ENCODE measurements at regions not wholly inside any gene's neighbourhood (a gene's known extent, or its start where the extent isn't known, plus 50 kb on each side); places are given as distances from the start of the nearest gene placed in this dataset.

- TF ChIP-seq CTCF (IDR thresholded peaks at IDR 0.05) (no peak), POLR2A (IDR thresholded peaks at IDR 0.05) (no peak)
Measured at GRCh38 chr17:43312011-43312410, 78.2 kb upstream of the RNU2-1 start.

All from testis (tissue), 2 donors.